Epithelial cell of prostate (primary cell): ENCODE measurements at regions not wholly inside any gene's neighbourhood (a gene's known extent, or its start where the extent isn't known, plus 50 kb on each side); places are given as distances from the start of the nearest gene placed in this dataset.
A peak's percentile ranks its signal among the peaks of the same experiment; 100 is the strongest.

Source experiments
- DNase-seq: peaks from one replicate; pipeline ENCODE4 v3.0.0-alpha.2; 2011; ENCODE audit warnings: low read depth, low spot score
- H3K27ac ChIP-seq: fragments of 450-650 bp; 2 replicates; pipeline ENCODE4 v1.5.1; 2017; ENCODE audit warnings: mild to moderate bottlenecking

- DNase-seq = no peak
- H3K27ac ChIP-seq = no peak overlapping the region
These were observed 259.0 kb downstream of the MN1 start for GRCh38 chr22:27542602-27543001.

GRCh38 chr22:27543460-27543859, 258.1 kb downstream of the MN1 start:
- no peak overlapping the region for H3K27ac ChIP-seq
- DNase-seq = no peak

GRCh38 chr22:27545085-27545484, 256.5 kb downstream of the MN1 start:
- DNase-seq = no peak
- no peak overlapping the region for H3K27ac ChIP-seq

GRCh38 chr22:27546157-27546935, 255.2 kb downstream of the MN1 start:
- no peak for DNase-seq
- no peak overlapping the region for H3K27ac ChIP-seq

GRCh38 chr22:27551402-27551801, 250.2 kb downstream of the MN1 start:
- no peak overlapping the region for H3K27ac ChIP-seq
- no peak for DNase-seq

GRCh38 chr22:27552176-27552575, 249.4 kb downstream of the MN1 start:
- no peak for DNase-seq
- no peak overlapping the region for H3K27ac ChIP-seq

- no peak overlapping the region for H3K27ac ChIP-seq
- DNase-seq = no peak
These were observed 248.7 kb downstream of the MN1 start for GRCh38 chr22:27552863-27553262.

GRCh38 chr22:27554106-27554811, 247.3 kb downstream of the MN1 start:
- no peak for DNase-seq
- peak overlapping the region; percentile 19 for H3K27ac ChIP-seq

- H3K27ac ChIP-seq = no peak overlapping the region
These were observed 246.6 kb downstream of the MN1 start for GRCh38 chr22:27554841-27555456.

GRCh38 chr22:27556371-27556770, 245.2 kb downstream of the MN1 start:
- DNase-seq = no peak

More at GRCh38 chr22:27554841-27555456, 246.6 kb downstream of the MN1 start:
- DNase-seq = no peak

GRCh38 chr22:27557286-27558008, 244.1 kb downstream of the MN1 start:
- no peak overlapping the region for H3K27ac ChIP-seq
- no peak for DNase-seq

More at GRCh38 chr22:27556371-27556770, 245.2 kb downstream of the MN1 start:
- H3K27ac ChIP-seq = no peak overlapping the region

- no peak overlapping the region for H3K27ac ChIP-seq
These were observed 242.7 kb downstream of the MN1 start for GRCh38 chr22:27558658-27559371.

GRCh38 chr22:27560781-27561180, 240.8 kb downstream of the MN1 start:
- DNase-seq = no peak

More at GRCh38 chr22:27558658-27559371, 242.7 kb downstream of the MN1 start:
- DNase-seq = no peak

GRCh38 chr22:27561286-27561904, 240.2 kb downstream of the MN1 start:
- DNase-seq = no peak
- no peak overlapping the region for H3K27ac ChIP-seq

More at GRCh38 chr22:27560781-27561180, 240.8 kb downstream of the MN1 start:
- no peak overlapping the region for H3K27ac ChIP-seq

- no peak overlapping the region for H3K27ac ChIP-seq
- DNase-seq = no peak
These were observed 236.8 kb downstream of the MN1 start for GRCh38 chr22:27564806-27565205.

- H3K27ac ChIP-seq = no peak overlapping the region
- DNase-seq = no peak
These were observed 235.0 kb downstream of the MN1 start for GRCh38 chr22:27566602-27567001.

GRCh38 chr22:27568265-27568664, 233.3 kb downstream of the MN1 start:
- H3K27ac ChIP-seq = no peak overlapping the region
- no peak for DNase-seq

- H3K27ac ChIP-seq = no peak overlapping the region
- DNase-seq = no peak
These were observed 229.9 kb downstream of the MN1 start for GRCh38 chr22:27571463-27572277.

GRCh38 chr22:27572278-27572666, 229.3 kb downstream of the MN1 start:
- DNase-seq = no peak
- no peak overlapping the region for H3K27ac ChIP-seq
